ENCODE measurements at regions not wholly inside any gene's neighbourhood (a gene's known extent, or its start where the extent isn't known, plus 50 kb on each side); places are given as distances from the start of the nearest gene placed in this dataset.

DNA sequence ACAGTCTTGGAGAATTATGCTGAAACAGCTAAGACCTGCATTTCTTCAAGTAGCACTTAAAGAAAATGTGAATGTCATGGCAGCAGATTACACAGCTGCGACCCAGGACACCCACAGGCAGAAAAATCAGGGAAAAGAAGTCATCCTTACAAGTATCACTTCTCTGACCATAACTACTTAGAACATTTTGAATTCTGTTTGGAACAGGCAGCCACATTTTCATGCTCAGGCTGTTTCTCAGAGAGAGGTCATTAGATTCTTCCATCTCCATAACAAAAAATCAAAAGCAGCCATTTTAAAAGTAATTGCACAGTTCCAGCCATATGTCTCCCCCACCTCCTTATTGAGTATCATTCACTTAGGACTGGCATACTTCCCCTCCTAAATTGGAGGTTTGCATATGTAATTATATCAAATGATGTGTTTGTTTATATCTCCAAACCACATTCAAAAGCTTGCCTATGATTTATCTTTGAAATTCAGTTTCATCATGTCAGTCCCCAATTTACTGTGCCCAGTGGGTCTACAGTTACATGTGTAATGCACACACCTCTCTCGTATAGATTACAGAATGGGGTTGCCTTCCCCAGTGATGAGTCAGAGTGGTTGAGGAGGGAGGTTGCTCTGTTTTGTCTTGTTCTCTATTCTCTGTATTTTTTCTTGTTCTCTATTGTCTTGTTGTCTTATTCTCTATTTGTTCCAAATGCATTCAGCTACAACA is 276.5 kb upstream of the MTNR1B start:
- Histone ChIP-seq H3K9me3 (no peaks in the 10 kb centered on the region), H3K4me1 (no peaks in the 10 kb centered on the region), H3K36me3 (no peaks in the 10 kb centered on the region), H3K4me3 (no peak overlapping the region), H3K27me3 (no peaks in the 10 kb centered on the region), H3K27ac (no peak overlapping the region)
- TF ChIP-seq, protein P1, sequence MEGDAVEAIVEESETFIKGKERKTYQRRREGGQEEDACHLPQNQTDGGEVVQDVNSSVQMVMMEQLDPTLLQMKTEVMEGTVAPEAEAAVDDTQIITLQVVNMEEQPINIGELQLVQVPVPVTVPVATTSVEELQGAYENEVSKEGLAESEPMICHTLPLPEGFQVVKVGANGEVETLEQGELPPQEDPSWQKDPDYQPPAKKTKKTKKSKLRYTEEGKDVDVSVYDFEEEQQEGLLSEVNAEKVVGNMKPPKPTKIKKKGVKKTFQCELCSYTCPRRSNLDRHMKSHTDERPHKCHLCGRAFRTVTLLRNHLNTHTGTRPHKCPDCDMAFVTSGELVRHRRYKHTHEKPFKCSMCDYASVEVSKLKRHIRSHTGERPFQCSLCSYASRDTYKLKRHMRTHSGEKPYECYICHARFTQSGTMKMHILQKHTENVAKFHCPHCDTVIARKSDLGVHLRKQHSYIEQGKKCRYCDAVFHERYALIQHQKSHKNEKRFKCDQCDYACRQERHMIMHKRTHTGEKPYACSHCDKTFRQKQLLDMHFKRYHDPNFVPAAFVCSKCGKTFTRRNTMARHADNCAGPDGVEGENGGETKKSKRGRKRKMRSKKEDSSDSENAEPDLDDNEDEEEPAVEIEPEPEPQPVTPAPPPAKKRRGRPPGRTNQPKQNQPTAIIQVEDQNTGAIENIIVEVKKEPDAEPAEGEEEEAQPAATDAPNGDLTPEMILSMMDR (IDR thresholded peaks at IDR 0.05): no peak
- no peak for TF ChIP-seq POLR2A (IDR thresholded peaks at IDR 0.05)
- no peak for ATAC-seq
- WGBS (ENCODE audit: insufficient coverage, low coverage, low lambda C conversion rate, missing lambda C conversion rate): 48% methylated on average over 2 of the region's 2 CpGs
- DNase-seq: no peak
- intact Hi-C loops (cut with DNase I): no loop called here

DNA sequence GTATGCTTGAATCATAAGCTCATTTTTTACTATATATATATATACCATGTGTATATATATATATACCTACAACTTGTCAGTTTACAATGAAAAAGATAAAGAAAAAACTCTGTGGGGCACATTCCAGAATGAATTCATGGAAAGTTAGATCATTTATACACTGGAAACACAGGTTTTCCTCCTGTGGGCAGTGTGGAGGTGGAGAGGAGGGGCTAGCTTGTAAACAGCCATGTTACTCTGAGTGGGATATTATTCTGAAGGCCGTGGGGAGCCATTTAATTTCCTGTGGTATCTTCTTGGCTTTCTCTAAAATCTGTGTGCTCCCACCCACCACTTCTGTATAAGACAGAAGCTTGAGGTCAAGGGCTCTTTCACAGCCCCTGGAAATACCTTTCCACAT is 273.4 kb upstream of the MTNR1B start:
- Histone ChIP-seq H3K4me3 (no peak overlapping the region), H3K9me3 (no peaks in the 10 kb centered on the region), H3K36me3 (no peaks in the 10 kb centered on the region), H3K27ac (no peak overlapping the region), H3K27me3 (no peaks in the 10 kb centered on the region), H3K4me1 (no peaks in the 10 kb centered on the region)
- TF ChIP-seq, protein P1 (IDR thresholded peaks at IDR 0.05): no peak
- no peak for TF ChIP-seq POLR2A (IDR thresholded peaks at IDR 0.05)
- intact Hi-C loops (cut with DNase I): no loop called here
- ATAC-seq: no peak
- WGBS (ENCODE audit: insufficient coverage, low coverage, low lambda C conversion rate, missing lambda C conversion rate): 86% methylated on average over 1 of the region's 1 CpG
- DNase-seq: no peak

DNA sequence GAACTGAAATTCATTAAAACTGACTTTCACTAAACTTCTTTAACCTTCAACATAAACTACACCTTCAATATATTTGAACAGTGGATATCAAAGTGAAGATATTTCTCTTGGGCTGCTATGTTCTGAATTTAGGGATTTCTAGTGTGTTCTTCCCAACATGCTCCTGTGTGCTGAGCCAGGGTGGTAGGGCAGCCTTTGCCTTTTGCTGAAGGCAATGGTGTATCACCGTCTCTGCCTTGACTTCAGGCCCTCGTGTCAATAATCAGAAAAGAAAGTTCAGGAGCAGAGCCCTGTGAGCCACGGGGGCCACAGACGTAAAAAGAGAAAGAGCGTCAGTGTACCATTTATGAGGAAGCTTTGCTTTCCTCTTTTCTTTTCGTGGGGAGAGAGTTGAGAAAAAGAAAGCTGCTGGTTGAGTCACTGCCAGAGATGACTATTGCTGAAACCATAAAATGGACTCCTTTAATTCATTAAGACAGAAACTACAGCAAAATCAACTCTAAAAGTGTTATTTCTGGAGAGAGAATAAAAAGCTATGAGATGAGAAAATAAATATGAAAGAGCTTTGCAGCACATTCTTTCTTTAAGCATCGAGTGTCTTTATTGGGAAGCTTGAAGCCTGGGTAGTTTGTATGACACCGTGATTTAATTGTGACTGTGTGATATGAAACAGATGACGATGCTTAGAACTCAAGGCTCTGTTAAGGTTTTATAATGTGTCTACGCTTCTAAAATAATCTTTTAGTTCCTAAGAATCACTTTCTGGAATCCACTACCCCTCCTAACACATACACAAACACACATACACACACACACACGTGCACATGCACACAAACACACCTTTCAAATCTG is 271.8 kb upstream of the MTNR1B start:
- Histone ChIP-seq H3K9me3 (no peaks in the 10 kb centered on the region), H3K27ac (no peak overlapping the region), H3K4me3 (no peak overlapping the region), H3K27me3 (no peaks in the 10 kb centered on the region), H3K4me1 (no peaks in the 10 kb centered on the region), H3K36me3 (no peaks in the 10 kb centered on the region)
- ATAC-seq: no peak
- no peak for TF ChIP-seq POLR2A (IDR thresholded peaks at IDR 0.05)
- TF ChIP-seq, protein P1 (IDR thresholded peaks at IDR 0.05): no peak
- no peak for DNase-seq
- intact Hi-C loops (cut with DNase I): no loop called here
- WGBS (ENCODE audit: insufficient coverage, low coverage, low lambda C conversion rate, missing lambda C conversion rate): 52% methylated on average over 11 of the region's 11 CpGs

DNA sequence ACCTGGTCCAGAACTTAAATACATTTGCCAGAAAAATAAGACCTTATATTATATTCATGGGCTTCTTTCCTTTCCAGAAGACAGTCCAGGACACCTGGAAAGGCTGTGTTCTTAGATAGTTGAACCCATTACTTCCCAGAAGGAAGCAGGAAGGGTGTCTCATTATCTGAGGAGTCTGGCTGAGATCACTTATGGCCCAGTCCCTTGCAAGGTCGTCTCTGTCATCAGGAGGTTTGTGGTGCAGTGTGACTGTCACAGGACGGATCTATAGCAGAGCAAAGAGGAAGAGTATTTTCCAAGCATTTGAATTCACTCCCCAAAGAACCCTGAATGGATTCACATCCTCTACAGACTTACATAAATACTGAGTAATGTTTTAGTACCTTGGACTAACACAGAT is 270.7 kb upstream of the MTNR1B start:
- no peak for DNase-seq
- WGBS (ENCODE audit: insufficient coverage, low coverage, low lambda C conversion rate, missing lambda C conversion rate): 13% methylated on average over 2 of the region's 2 CpGs
- no peaks in the 10 kb centered on the region for H3K9me3 ChIP-seq
- H3K27me3 ChIP-seq: no peaks in the 10 kb centered on the region
- intact Hi-C loops (cut with DNase I): no loop called here
- no peaks in the 10 kb centered on the region for H3K4me1 ChIP-seq
- no peak overlapping the region for H3K27ac ChIP-seq
- no peak overlapping the region for H3K4me3 ChIP-seq
- TF ChIP-seq, protein P1 (IDR thresholded peaks at IDR 0.05): no peak
- TF ChIP-seq POLR2A (IDR thresholded peaks at IDR 0.05): no peak
- no peak for ATAC-seq
- H3K36me3 ChIP-seq: no peaks in the 10 kb centered on the region
